Caco-2 (cell line): ENCODE measurements at regions not wholly inside any gene's neighbourhood (a gene's known extent, or its start where the extent isn't known, plus 50 kb on each side); places are given as distances from the start of the nearest gene placed in this dataset.

ENCODE experiments used
- BruUV-seq: library from RNA; stranded (reverse); fragments of 400-500 nt; replicated peaks from 2 replicates; lab custom pipeline; 2021; lab: Mats Ljungman, UMichigan
- CTCF ChIA-PET: fragments of 300-600 bp; sonication (Branson Sonifier 250); formaldehyde crosslinking; loops from one replicate; lab custom pipeline; 2022; ENCODE audit warnings: antibody characterized with exemption; lab: Charles Lee
- POLR2A ChIA-PET: fragments of 300-600 bp; sonication (Branson Sonifier 250); formaldehyde crosslinking; loops from one replicate; lab custom pipeline; 2022; ENCODE audit warnings: antibody characterized with exemption; lab: Charles Lee
- DNase-seq, 2 experiments: peaks; one replicate each; pipeline versions ENCODE4 v3.0.0 to v3.0.0-alpha.2; 2020 to 2022
- H3K27me3 ChIP-seq: replicated peaks from 2 replicates; pipeline ENCODE4 v1.6.0; 2011; ENCODE audit warnings: low read length; ENCODE audit not compliant: control insufficient read depth, insufficient read depth
- H3K36me3 ChIP-seq: 2 replicates; pipeline ENCODE4 v1.5.1; 2011; ENCODE audit warnings: low read length; ENCODE audit not compliant: control insufficient read depth, insufficient read depth
- H3K4me1 ChIP-seq: fragments of 250-450 bp; sonication (Bioruptor Pico); 2 replicates; pipeline ENCODE4 v1.5.1; 2020; ENCODE audit warnings: mild to moderate bottlenecking
- H3K4me3 ChIP-seq: 2 replicates; pipeline ENCODE4 v1.5.1; 2011; ENCODE audit warnings: low read depth, mild to moderate bottlenecking, control low read depth, low read length
- H3K9me3 ChIP-seq: fragments of 250-450 bp; sonication (Bioruptor Pico); 2 replicates; pipeline ENCODE4 v1.5.1; 2020; ENCODE audit warnings: mild to moderate bottlenecking, moderate library complexity
- H3K27ac Mint-ChIP-seq: one replicate; pipeline ENCODE4 v1.8.0; 2022; ENCODE audit warnings: mixed read lengths; ENCODE audit not compliant: unreplicated experiment
- H3K27me3 Mint-ChIP-seq: one replicate; pipeline ENCODE4 v1.8.0; 2022; ENCODE audit warnings: mixed read lengths; ENCODE audit not compliant: insufficient read depth, unreplicated experiment
- H3K36me3 Mint-ChIP-seq: one replicate; pipeline ENCODE4 v1.8.0; 2022; ENCODE audit warnings: mild to moderate bottlenecking, mixed read lengths; ENCODE audit not compliant: insufficient read depth, unreplicated experiment
- H3K4me1 Mint-ChIP-seq: one replicate; pipeline ENCODE4 v1.8.0; 2022; ENCODE audit warnings: low read depth, mixed read lengths; ENCODE audit not compliant: unreplicated experiment
- H3K4me3 Mint-ChIP-seq: one replicate; pipeline ENCODE4 v1.8.0; 2022; ENCODE audit warnings: mild to moderate bottlenecking, moderate library complexity, mixed read lengths; ENCODE audit not compliant: unreplicated experiment
- H3K9me3 Mint-ChIP-seq: one replicate; pipeline ENCODE4 v1.8.0; 2022; ENCODE audit warnings: mixed read lengths; ENCODE audit not compliant: unreplicated experiment
- CTCF ChIP-seq, 2 experiments: fragments of 200-600 bp in 1 of 2; IDR thresholded peaks; 1 replicate in 1 of 2; 2 replicates in 1 of 2; pipeline versions ENCODE4 v1.5.1 to v1.8.0; 2011 to 2022; ENCODE audit warnings: antibody characterized with exemption in 1 of 2, control low read depth in 1 of 2, inconsistent platforms in 1 of 2, low read depth in 1 of 2, low read length in 1 of 2, mild to moderate bottlenecking in 1 of 2, moderate library complexity in 1 of 2; ENCODE audit not compliant: insufficient read depth in 1 of 2, severe bottlenecking in 1 of 2, unreplicated experiment in 1 of 2
- intact Hi-C: fragments of 100-400 bp; cut with micrococcal nuclease; formaldehyde crosslinking; loops from one replicate; pipeline ENCODE4 v1.10.0; 2022; ENCODE audit not compliant: unreplicated experiment

- no peak overlapping the region for H3K27ac Mint-ChIP-seq
- H3K36me3 Mint-ChIP-seq, result no peaks in the 10 kb centered on the region
- Histone ChIP-seq H3K4me3 (no peak overlapping the region), H3K36me3 (no peaks in the 10 kb centered on the region), H3K9me3 (no peaks in the 10 kb centered on the region), H3K27me3 (no peaks in the 10 kb centered on the region), H3K4me1 (no peaks in the 10 kb centered on the region)
- peaks cover 6% of the 10 kb centered on the region for H3K27me3 Mint-ChIP-seq
- H3K4me1 Mint-ChIP-seq, result no peaks in the 10 kb centered on the region
- intact Hi-C loops, result no loop called here
- H3K9me3 Mint-ChIP-seq, result no peaks in the 10 kb centered on the region
- no peak overlapping the region for H3K4me3 Mint-ChIP-seq
- no peak for TF ChIP-seq CTCF (IDR thresholded peaks at IDR 0.05; ENCODE audit: insufficient read depth in 1 of 2, low read depth in 1 of 2, low read length in 1 of 2, severe bottlenecking in 1 of 2, unreplicated experiment in 1 of 2)
- ChIA-PET CTCF (no interaction called here), POLR2A (no interaction called here)
- DNase-seq, result no peak
- BruUV-seq, result no TSS peak
Observed at GRCh38 chr14:25841226-25841625, 756.6 kb downstream of the NOVA1 start.

DNA sequence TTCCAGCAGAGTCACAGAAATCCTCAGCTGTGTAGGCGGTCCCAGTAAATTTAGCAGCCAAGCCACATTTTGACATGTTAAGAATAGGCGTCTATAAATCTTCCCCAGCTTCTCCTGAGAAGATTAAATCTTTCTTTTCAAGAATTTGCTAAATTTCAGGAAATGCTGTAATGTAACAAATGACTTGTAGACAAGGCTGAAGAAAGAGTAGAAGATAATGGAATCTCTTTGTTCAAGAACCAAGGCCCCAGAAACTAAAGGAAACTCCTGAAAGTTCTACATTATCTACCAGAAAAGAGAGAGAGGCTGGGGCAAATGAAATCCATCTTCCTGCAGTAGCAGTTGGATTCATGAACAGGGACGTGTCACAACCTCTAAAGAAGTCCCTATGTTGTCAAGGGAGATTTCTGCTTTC is 760.3 kb downstream of the NOVA1 start:
- Mint-ChIP-seq H3K27me3 (peaks cover 6% of the 10 kb centered on the region), H3K27ac (no peak overlapping the region), H3K4me1 (peaks cover 7% of the 10 kb centered on the region), H3K4me3 (no peak overlapping the region), H3K9me3 (no peaks in the 10 kb centered on the region), H3K36me3 (no peaks in the 10 kb centered on the region)
- POLR2A ChIA-PET, result no interaction called here
- no TSS peak for BruUV-seq
- Histone ChIP-seq H3K27me3 (no peaks in the 10 kb centered on the region), H3K4me3 (no peak overlapping the region), H3K36me3 (no peaks in the 10 kb centered on the region), H3K9me3 (no peaks in the 10 kb centered on the region), H3K4me1 (no peaks in the 10 kb centered on the region)
- CTCF ChIA-PET, result no interaction called here
- no peak for DNase-seq
- intact Hi-C loops, result no loop called here
- TF ChIP-seq CTCF (IDR thresholded peaks at IDR 0.05; ENCODE audit: insufficient read depth in 1 of 2, low read depth in 1 of 2, low read length in 1 of 2, severe bottlenecking in 1 of 2, unreplicated experiment in 1 of 2), result no peak

DNA sequence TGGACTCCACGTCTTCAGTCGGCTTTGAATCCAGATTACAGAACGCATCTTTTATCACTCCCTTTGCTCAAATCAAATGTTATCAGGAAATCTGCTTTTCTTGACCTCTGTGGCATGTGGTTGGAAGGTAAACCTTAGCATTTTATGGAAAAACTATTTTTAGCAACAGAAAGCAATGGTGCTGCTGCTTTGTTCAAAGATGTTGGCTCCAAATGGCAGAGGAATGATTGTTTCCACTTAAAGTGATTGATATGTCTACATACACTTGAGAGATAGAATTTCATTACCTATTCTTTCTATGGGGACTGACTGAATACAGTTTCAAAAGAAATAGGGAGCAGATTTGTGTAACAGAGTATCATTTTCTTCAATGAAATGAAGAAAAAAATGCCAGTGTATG is 761.2 kb downstream of the NOVA1 start:
- no peaks in the 10 kb centered on the region for H3K9me3 ChIP-seq
- Mint-ChIP-seq H3K36me3 (no peaks in the 10 kb centered on the region), H3K27me3 (peaks cover 8% of the 10 kb centered on the region), H3K9me3 (no peaks in the 10 kb centered on the region), H3K4me1 (peaks cover 7% of the 10 kb centered on the region), H3K27ac (no peak overlapping the region), H3K4me3 (no peak overlapping the region)
- ChIA-PET CTCF (no interaction called here), POLR2A (no interaction called here)
- intact Hi-C loops, result no loop called here
- DNase-seq, result no peak
- H3K36me3 ChIP-seq, result no peaks in the 10 kb centered on the region
- no peaks in the 10 kb centered on the region for H3K4me1 ChIP-seq
- H3K27me3 ChIP-seq, result no peaks in the 10 kb centered on the region
- no TSS peak for BruUV-seq
- TF ChIP-seq CTCF (IDR thresholded peaks at IDR 0.05; ENCODE audit: insufficient read depth in 1 of 2, low read depth in 1 of 2, low read length in 1 of 2, severe bottlenecking in 1 of 2, unreplicated experiment in 1 of 2), result no peak
- H3K4me3 ChIP-seq, result no peak overlapping the region
